GM12872 (cell line): ENCODE measurements at regions not wholly inside any gene's neighbourhood (a gene's known extent, or its start where the extent isn't known, plus 50 kb on each side); places are given as distances from the start of the nearest gene placed in this dataset.

Source experiments
- CTCF ChIP-seq: IDR thresholded peaks from 3 replicates; pipeline ENCODE4 v1.5.1; 2011; ENCODE audit warnings: low read depth, mild to moderate bottlenecking, low read length, moderate library complexity; ENCODE audit not compliant: insufficient read depth

- no peak for TF ChIP-seq CTCF
Measured at GRCh38 chr17:77594416-77595209, 363.9 kb upstream of the TNRC6C start.

DNA sequence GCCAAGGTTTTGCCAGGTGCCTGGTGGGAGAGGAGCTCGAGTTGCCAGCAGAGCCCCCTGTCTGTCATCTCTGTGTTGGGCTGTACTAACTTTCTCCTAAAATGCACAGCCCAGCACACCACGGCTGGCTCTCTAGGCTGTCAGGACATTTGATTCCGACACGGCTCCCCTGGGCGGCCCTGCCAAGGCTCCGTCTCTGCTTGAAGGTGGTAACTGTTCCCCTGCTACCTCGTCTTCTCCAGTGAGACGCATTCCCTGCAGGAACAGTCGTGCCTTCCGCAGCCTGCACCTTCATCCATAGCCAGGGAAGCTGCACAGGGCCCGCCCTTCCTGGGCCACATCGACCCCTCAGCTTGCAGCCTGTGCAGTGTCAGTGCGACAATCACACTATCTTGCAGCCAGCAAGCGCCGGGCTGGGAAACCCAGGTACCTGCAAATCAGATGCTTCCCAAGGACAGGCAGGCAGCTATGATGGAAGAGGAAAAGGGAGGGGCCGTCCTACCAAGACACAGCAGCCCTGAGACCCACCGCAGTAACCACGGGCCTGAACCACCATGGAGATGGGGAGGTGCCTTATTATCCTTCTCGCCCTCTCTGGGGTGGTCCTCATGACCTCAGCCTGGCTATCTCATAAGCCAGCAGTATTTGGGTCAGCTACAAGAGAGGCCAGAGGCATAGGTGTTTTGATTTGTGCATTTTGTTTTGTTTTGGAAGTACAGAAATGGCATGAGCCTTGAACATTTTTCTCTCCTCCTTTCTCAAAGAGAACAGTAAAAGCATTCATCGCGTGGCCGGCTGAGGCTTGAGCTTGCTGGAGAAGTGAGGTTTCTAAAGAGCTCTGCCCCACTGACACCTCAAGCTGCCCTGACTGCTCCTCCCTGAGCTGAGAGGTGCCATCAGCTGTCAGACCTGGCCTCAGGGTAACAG lies 361.7 kb upstream of the TNRC6C start:
- TF ChIP-seq CTCF = no peak

DNA sequence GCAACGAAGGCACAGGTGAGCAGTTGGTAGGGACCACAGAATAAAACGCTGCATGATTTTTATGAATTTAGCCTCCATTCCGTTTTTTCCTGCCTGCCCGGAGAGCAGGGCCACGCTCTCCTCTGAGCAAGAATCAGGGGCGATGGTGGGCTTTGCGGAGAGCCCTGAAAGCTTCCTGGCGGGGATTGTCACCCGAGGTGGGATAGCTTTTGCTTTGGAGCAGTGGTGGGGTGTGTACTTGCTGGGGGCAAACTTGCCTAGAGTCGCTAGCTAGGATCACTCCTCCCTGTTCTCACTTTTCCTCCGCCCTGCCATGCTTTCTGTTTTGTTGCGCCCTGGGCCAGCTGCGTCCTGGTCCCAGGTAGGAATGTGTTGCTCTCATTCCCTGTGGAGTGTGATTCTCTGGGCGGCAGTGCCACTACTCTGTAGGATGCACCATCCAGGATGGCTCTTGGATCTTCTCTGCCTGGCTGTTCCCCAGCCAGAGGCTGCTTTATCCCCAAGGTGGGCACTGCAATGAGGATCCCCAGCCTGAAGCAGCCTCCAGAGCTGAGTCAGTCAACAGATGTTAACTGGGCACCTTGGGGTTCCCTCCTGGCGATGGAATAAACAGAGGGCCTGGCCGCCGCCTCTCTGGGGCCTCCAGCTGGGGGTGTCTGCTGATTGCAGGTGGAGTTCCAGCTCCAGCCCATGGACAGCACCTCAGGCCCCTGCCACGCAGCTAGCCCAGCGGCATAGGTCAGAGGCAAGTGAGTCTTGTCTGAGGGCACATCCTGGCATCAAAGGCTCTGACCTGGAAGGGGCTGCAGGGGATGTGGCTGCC lies 360.9 kb upstream of the TNRC6C start:
- no peak for TF ChIP-seq CTCF

DNA sequence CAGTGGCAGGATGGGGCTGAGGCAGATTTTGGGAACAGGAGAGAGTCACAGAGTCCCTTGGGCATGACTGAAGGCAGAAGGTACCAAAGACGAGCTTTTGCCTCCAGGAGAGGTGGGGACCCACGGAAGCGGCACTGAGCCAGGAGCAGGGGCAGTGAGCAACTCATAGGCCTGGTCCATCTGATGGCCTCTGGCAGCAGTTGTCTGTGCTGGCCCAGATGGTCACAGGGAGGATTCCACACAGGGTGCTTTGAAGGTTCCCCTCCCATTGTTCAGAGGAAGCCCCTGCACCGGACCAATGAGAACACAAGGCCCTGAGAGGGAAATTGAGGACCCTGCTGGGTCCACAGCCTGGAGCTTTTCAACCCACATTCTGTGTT lies 360.3 kb upstream of the TNRC6C start:
- TF ChIP-seq CTCF = no peak

- no peak for TF ChIP-seq CTCF
Measured at GRCh38 chr17:77599699-77600098, 358.8 kb upstream of the TNRC6C start.

- TF ChIP-seq CTCF = no peak
Measured at GRCh38 chr17:77600346-77600745, 358.2 kb upstream of the TNRC6C start.
